Kidney (tissue), 13 donors: ENCODE measurements at regions not wholly inside any gene's neighbourhood (a gene's known extent, or its start where the extent isn't known, plus 50 kb on each side); places are given as distances from the start of the nearest gene placed in this dataset.

ENCODE experiments used
- DNase-seq, 5 donors: peaks; one replicate each; pipeline ENCODE4 v3.0.0-alpha.2; 2013 to 2020
- FAIRE-seq: peaks from 2 replicates; lab custom pipeline; 2012; peaks lifted over from hg19 to GRCh38; lab: Jason Lieb, UNC
- H3K27ac ChIP-seq, 2 donors: one replicate each; pipeline ENCODE4 v1.7.0; 2013; ENCODE audit warnings: low read depth in 2 of 2, low read length in 2 of 2, inconsistent platforms in 1 of 2
- H3K27me3 ChIP-seq: one replicate; pipeline ENCODE4 v1.7.1; 2013; ENCODE audit warnings: low read length, inconsistent platforms; ENCODE audit not compliant: control insufficient read depth, insufficient read depth
- H3K36me3 ChIP-seq, 3 donors: one replicate each; pipeline versions ENCODE4 v1.7.0 to v1.7.1; 2013; ENCODE audit warnings: low read length in 3 of 3, control low read depth in 1 of 3, inconsistent platforms in 1 of 3; ENCODE audit not compliant: insufficient read depth in 3 of 3, control insufficient read depth in 2 of 3
- H3K4me1 ChIP-seq, 3 donors: one replicate each; pipeline versions ENCODE4 v1.7.0 to v1.7.1; 2013; ENCODE audit warnings: low read length in 3 of 3, inconsistent platforms in 1 of 3, low read depth in 1 of 3; ENCODE audit not compliant: control insufficient read depth in 2 of 3, insufficient read depth in 2 of 3
- H3K4me3 ChIP-seq, 3 donors: one replicate each; pipeline versions ENCODE4 v1.7.0 to v1.8.1; 2013; ENCODE audit warnings: low read length in 3 of 3, control low read depth in 1 of 3, inconsistent platforms in 1 of 3
- H3K9ac ChIP-seq, 3 donors: one replicate each; pipeline versions ENCODE4 v1.7.0 to v1.7.1; 2013; ENCODE audit warnings: low read length in 3 of 3, control low read depth in 1 of 3, inconsistent platforms in 1 of 3
- H3K9me3 ChIP-seq, 3 donors: one replicate each; pipeline versions ENCODE4 v1.7.0 to v1.7.1; 2013; ENCODE audit warnings: low read length in 3 of 3, control low read depth in 1 of 3, inconsistent platforms in 1 of 3; ENCODE audit not compliant: control insufficient read depth in 2 of 3, insufficient read depth in 1 of 3
- intact Hi-C: fragments of 100-400 bp; cut with DNase I; formaldehyde crosslinking; loops from one replicate; pipeline ENCODE4 v1.11.1; 2022
- TF ChIP-seq, protein P1 (sequence below): IDR thresholded peaks from 3 replicates; pipeline ENCODE4 v1.5.1; 2012; ENCODE audit warnings: mild to moderate bottlenecking, moderate library complexity, borderline replicate concordance; ENCODE audit not compliant: insufficient read depth; ENCODE audit errors: extremely low read depth
- donor health status: control.
- donor health status: control.
- donor health status: control.
- donor health status: control.
- donor health status: control.
- donor health status: DM: yes; HTN: yes; CAD: no.
- donor health status: Normal renal cell carcinoma (clear cell type).

DNA sequence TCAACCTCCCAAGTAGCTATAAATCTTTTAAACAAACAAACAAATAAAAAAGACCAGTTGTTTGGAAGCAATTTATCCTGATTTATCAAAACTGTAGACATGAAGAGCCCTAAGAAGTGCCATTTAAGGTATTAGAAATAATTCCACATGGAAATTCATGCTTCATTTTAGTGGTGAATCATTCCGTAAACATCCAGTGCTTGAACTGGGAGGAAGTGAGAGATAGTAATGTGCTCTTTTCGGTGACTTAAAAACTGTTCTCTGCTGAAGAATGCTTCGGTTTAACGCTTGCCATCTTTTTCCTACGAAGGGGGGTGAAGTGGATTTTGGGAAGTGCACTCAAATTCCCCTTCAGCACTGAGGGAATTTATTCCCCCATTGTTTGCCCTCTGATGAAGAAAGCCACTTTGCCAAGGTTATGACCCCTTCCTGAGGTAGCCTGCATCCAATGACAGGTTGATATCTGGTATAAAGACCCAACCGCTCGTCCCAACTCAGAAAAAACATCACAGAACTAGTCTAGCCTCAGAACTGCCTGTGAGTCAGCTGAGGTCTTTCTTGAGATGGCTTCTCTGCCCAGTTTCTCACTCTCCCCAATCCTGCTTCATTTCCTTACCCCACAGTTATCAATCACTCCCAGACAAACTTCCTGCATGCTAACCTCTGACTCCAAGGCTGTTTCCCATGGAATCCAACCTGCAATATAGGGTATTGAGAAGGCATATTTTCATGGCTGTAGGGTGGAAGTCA is 244.1 kb downstream of the AEBP2 start:
- H3K27me3 ChIP-seq: no peaks in the 10 kb centered on the region
- no peak overlapping the region for H3K4me3 ChIP-seq
- DNase-seq: no peak
- no peak overlapping the region for H3K27ac ChIP-seq
- H3K9ac ChIP-seq: no peak overlapping the region
- TF ChIP-seq, protein P1, sequence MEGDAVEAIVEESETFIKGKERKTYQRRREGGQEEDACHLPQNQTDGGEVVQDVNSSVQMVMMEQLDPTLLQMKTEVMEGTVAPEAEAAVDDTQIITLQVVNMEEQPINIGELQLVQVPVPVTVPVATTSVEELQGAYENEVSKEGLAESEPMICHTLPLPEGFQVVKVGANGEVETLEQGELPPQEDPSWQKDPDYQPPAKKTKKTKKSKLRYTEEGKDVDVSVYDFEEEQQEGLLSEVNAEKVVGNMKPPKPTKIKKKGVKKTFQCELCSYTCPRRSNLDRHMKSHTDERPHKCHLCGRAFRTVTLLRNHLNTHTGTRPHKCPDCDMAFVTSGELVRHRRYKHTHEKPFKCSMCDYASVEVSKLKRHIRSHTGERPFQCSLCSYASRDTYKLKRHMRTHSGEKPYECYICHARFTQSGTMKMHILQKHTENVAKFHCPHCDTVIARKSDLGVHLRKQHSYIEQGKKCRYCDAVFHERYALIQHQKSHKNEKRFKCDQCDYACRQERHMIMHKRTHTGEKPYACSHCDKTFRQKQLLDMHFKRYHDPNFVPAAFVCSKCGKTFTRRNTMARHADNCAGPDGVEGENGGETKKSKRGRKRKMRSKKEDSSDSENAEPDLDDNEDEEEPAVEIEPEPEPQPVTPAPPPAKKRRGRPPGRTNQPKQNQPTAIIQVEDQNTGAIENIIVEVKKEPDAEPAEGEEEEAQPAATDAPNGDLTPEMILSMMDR: no peak
- no peaks in the 10 kb centered on the region for H3K36me3 ChIP-seq
- intact Hi-C loops: no loop called here
- FAIRE-seq: no peak
- no peaks in the 10 kb centered on the region for H3K9me3 ChIP-seq
- H3K4me1 ChIP-seq: no peaks in the 10 kb centered on the region

DNA sequence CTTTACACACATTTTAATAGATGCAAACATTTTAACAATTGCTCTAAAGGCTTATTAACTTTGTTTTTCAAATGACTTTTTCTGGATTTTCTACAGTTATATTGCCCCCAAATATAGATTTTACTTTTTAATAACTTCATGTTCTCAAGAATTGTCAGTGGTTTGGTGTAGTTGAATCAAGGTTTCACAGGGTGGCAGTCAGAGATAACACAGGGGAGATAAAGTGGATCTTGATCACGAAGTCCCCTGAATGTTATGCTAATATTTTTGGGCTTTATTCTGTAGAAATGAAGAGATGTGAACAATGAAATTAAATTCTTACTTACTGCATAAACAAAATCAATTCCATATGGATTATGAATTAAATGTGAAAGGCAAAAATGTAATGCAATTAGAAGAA is 248.1 kb downstream of the AEBP2 start:
- no peak overlapping the region for H3K27ac ChIP-seq
- no peaks in the 10 kb centered on the region for H3K36me3 ChIP-seq
- no peaks in the 10 kb centered on the region for H3K9me3 ChIP-seq
- no peak for DNase-seq
- no peak overlapping the region for H3K9ac ChIP-seq
- intact Hi-C loops: no loop called here
- H3K4me3 ChIP-seq: no peak overlapping the region
- no peak for FAIRE-seq
- TF ChIP-seq, protein P1: no peak
- no peaks in the 10 kb centered on the region for H3K4me1 ChIP-seq
- H3K27me3 ChIP-seq: no peaks in the 10 kb centered on the region

DNA sequence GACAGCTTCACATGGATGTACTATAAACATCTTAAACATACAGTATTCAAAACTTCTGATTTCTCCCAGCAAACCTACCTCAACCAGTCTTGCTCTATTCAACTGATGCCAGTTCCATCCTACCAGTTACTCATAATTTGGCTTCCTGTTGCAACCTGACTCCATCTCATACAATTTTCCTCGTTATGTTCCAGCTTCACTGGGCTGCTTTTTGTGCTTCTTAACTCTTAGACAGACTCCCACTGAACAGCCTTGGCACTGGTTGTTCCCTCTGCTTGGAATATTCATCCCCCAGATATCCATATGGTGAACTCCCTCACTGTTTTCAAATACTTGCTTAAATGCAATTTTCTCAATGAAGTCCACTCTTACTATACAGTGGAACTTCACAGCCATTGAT is 249.2 kb downstream of the AEBP2 start:
- TF ChIP-seq, protein P1: no peak
- H3K4me1 ChIP-seq: no peaks in the 10 kb centered on the region
- H3K9ac ChIP-seq: no peak overlapping the region
- H3K4me3 ChIP-seq: no peak overlapping the region
- no peaks in the 10 kb centered on the region for H3K27me3 ChIP-seq
- FAIRE-seq (no peak), DNase-seq (no peak)
- H3K36me3 ChIP-seq: no peaks in the 10 kb centered on the region
- intact Hi-C loops: no loop called here
- H3K27ac ChIP-seq: no peak overlapping the region
- H3K9me3 ChIP-seq: no peaks in the 10 kb centered on the region
